ENCODE measurements at regions not wholly inside any gene's neighbourhood (a gene's known extent, or its start where the extent isn't known, plus 50 kb on each side); places are given as distances from the start of the nearest gene placed in this dataset.

DNA sequence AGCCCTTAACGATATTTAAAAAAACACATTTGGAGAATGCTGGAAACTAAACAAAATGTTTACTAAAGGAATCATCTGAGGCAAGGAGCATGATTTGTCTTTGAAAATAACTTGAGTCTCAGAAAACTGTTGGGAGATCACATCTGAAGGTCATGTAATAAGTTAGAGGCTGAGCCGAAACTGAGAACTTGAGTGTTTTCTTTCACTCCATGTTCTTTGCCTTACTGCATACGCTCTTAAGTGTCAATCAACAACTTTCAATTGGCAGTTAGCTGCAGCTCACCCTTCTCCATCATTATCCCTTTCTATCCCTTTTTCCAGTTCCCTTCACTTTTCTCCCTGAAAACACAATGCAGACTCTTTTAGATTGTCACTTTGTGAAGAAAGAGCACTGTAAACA is 216.2 kb downstream of the ADGRA3 start:
- no peak for ATAC-seq
- Histone ChIP-seq H3K4me2 (ENCODE audit: low read depth, low read length) (no peak overlapping the region), H3K9me3 (ENCODE audit: low read length) (peaks cover 13% of the 10 kb centered on the region), H4K20me1 (ENCODE audit: insufficient read depth, low read length) (no peaks in the 10 kb centered on the region), H2AFZ (ENCODE audit: low read length) (no peak overlapping the region), H3K79me2 (ENCODE audit: insufficient read depth, low read length) (no peaks in the 10 kb centered on the region), H3K4me1 (ENCODE audit: insufficient read depth, low read length) (no peaks in the 10 kb centered on the region), H3K9ac (ENCODE audit: insufficient read depth, low read depth, low read length) (no peak overlapping the region), H3K27me3 (ENCODE audit: control insufficient read depth in 1 of 2, insufficient read depth in 2 of 2, low read length in 2 of 2) (no peaks in the 10 kb centered on the region), H3K36me3 (replicated peaks in 1 of 2; ENCODE audit: control insufficient read depth in 1 of 2, insufficient read depth in 2 of 2, low read length in 2 of 2) (no peaks in the 10 kb centered on the region), H3K4me3 (replicated peaks in 1 of 3; ENCODE audit: insufficient read depth in 1 of 3, low read depth in 2 of 3, low read length in 3 of 3) (no peak overlapping the region), H3K27ac (ENCODE audit: extremely low read length, insufficient read depth, low read length) (no peak overlapping the region)
- TF ChIP-seq SOX13 (IDR thresholded peaks at IDR 0.05), result no peak
- TF ChIP-seq SOX13 (CRISPR knock-in tag; conservative IDR thresholded peaks at IDR 0.05 in 1 of 2, IDR thresholded peaks at IDR 0.05 in 1 of 2), result no peak
- no peak for TF ChIP-seq GATAD2A (CRISPR knock-in tag; IDR thresholded peaks at IDR 0.05)
- TF ChIP-seq REL (CRISPR knock-in tag; conservative IDR thresholded peaks at IDR 0.05), result no peak
- no peak for TF ChIP-seq MAFG (CRISPR knock-in tag; IDR thresholded peaks at IDR 0.05)
- no peak for TF ChIP-seq ARNT2 (CRISPR knock-in tag; IDR thresholded peaks at IDR 0.05; ENCODE audit: low read depth)
- no peak for TF ChIP-seq ZNF720 (CRISPR knock-in tag; IDR thresholded peaks at IDR 0.05)
- TF ChIP-seq RNF2 (conservative IDR thresholded peaks at IDR 0.05; ENCODE audit: low read depth), result no peak
- no peak for TF ChIP-seq KLF6 (CRISPR knock-in tag; IDR thresholded peaks at IDR 0.05)
- no peak for TF ChIP-seq ATF7-NPFF (CRISPR knock-in tag; IDR thresholded peaks at IDR 0.05; ENCODE audit: low read depth)
- in situ Hi-C loops (cut with HindIII; ENCODE audit: extremely low pct_ligation_motif_present, low pct_unique_long_range_greater_than_20kb) (no loop called here), intact Hi-C loops (cut with micrococcal nuclease; ENCODE audit: unreplicated experiment) (no loop called here)
- FAIRE-seq, result no peak
- no TSS peak for BruUV-seq (replicated peaks)
- CTCF ChIA-PET (ENCODE audit: low intra/inter-chr PET ratio, low total read pairs), result no interaction called here
- POLR2A ChIA-PET, result no interaction called here
- WGBS (ENCODE audit: low lambda C conversion rate), result 32% methylated on average over 3 of the region's 3 CpGs
- DNase-seq (ENCODE audit: low spot score), result no peak

DNA sequence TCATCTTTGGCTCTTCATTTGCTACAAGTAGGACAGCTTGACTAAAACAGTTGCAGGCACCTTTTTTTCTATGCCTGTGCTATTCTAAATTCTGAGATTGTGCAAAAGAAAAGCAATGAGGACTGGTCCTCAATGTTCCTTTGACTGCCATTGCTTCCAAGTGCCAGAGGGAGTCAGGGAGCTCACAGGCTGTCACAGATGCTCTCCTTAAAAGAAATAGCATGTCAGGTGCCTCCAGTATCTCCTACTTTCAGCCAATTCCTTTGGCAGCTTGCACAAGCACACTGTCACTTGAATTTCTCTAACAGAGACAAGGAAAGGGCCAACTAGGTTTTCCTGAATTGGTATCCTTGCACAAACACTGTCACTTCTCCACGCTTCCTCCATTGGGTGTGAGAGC is 228.2 kb downstream of the ADGRA3 start:
- peaks cover 19% of the 10 kb centered on the region for H3K9me3 ChIP-seq (ENCODE audit: low read length)
- H3K27ac ChIP-seq (ENCODE audit: extremely low read length, insufficient read depth, low read length), result no peak overlapping the region
- WGBS (ENCODE audit: low lambda C conversion rate), result 0% methylated on average over 1 of the region's 1 CpG
- DNase-seq (ENCODE audit: low spot score) (no peak), ATAC-seq (no peak), FAIRE-seq (no peak)
- no peak overlapping the region for H3K4me3 ChIP-seq (replicated peaks in 1 of 3; ENCODE audit: insufficient read depth in 1 of 3, low read depth in 2 of 3, low read length in 3 of 3)
- no peaks in the 10 kb centered on the region for H3K36me3 ChIP-seq (replicated peaks in 1 of 2; ENCODE audit: control insufficient read depth in 1 of 2, insufficient read depth in 2 of 2, low read length in 2 of 2)
- ChIA-PET POLR2A (no interaction called here), CTCF (ENCODE audit: low intra/inter-chr PET ratio, low total read pairs) (no interaction called here)
- no peaks in the 10 kb centered on the region for H3K4me1 ChIP-seq (ENCODE audit: insufficient read depth, low read length)
- intact Hi-C loops (cut with micrococcal nuclease; ENCODE audit: unreplicated experiment) (no loop called here), in situ Hi-C loops (cut with HindIII; ENCODE audit: extremely low pct_ligation_motif_present, low pct_unique_long_range_greater_than_20kb) (no loop called here)
- no peak overlapping the region for H3K9ac ChIP-seq (ENCODE audit: insufficient read depth, low read depth, low read length)
- H4K20me1 ChIP-seq (ENCODE audit: insufficient read depth, low read length), result no peaks in the 10 kb centered on the region
- H3K27me3 ChIP-seq (ENCODE audit: control insufficient read depth in 1 of 2, insufficient read depth in 2 of 2, low read length in 2 of 2), result no peaks in the 10 kb centered on the region
- H3K79me2 ChIP-seq (ENCODE audit: insufficient read depth, low read length), result no peaks in the 10 kb centered on the region
- H3K4me2 ChIP-seq (ENCODE audit: low read depth, low read length), result no peak overlapping the region
- no TSS peak for BruUV-seq (replicated peaks)
- no peak overlapping the region for H2AFZ ChIP-seq (ENCODE audit: low read length)
- TF ChIP-seq FOXP1 (IDR thresholded peaks at IDR 0.05), result no peak
- TF ChIP-seq FOXP1 (CRISPR knock-in tag; IDR thresholded peaks at IDR 0.05), result no peak
- TF ChIP-seq ZNF577 (CRISPR knock-in tag; IDR thresholded peaks at IDR 0.05; ENCODE audit: borderline replicate concordance, low read depth), result no peak
- no peak for TF ChIP-seq MTF1 (CRISPR knock-in tag; IDR thresholded peaks at IDR 0.05)
- TF ChIP-seq, protein P1, sequence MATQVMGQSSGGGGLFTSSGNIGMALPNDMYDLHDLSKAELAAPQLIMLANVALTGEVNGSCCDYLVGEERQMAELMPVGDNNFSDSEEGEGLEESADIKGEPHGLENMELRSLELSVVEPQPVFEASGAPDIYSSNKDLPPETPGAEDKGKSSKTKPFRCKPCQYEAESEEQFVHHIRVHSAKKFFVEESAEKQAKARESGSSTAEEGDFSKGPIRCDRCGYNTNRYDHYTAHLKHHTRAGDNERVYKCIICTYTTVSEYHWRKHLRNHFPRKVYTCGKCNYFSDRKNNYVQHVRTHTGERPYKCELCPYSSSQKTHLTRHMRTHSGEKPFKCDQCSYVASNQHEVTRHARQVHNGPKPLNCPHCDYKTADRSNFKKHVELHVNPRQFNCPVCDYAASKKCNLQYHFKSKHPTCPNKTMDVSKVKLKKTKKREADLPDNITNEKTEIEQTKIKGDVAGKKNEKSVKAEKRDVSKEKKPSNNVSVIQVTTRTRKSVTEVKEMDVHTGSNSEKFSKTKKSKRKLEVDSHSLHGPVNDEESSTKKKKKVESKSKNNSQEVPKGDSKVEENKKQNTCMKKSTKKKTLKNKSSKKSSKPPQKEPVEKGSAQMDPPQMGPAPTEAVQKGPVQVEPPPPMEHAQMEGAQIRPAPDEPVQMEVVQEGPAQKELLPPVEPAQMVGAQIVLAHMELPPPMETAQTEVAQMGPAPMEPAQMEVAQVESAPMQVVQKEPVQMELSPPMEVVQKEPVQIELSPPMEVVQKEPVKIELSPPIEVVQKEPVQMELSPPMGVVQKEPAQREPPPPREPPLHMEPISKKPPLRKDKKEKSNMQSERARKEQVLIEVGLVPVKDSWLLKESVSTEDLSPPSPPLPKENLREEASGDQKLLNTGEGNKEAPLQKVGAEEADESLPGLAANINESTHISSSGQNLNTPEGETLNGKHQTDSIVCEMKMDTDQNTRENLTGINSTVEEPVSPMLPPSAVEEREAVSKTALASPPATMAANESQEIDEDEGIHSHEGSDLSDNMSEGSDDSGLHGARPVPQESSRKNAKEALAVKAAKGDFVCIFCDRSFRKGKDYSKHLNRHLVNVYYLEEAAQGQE (IDR thresholded peaks at IDR 0.05; ENCODE audit: borderline replicate concordance in 1 of 2, low read depth in 1 of 2, low read length in 2 of 2), result no peak
- TF ChIP-seq ZNF10 (CRISPR knock-in tag; IDR thresholded peaks at IDR 0.05; ENCODE audit: borderline replicate concordance, low read depth), result no peak
- no peak for TF ChIP-seq RAD21 (CRISPR knock-in tag; IDR thresholded peaks at IDR 0.05)
- TF ChIP-seq NR3C1 (CRISPR knock-in tag; IDR thresholded peaks at IDR 0.05), result no peak
- TF ChIP-seq ZNF264 (CRISPR knock-in tag; IDR thresholded peaks at IDR 0.05), result no peak
- TF ChIP-seq MAFK (conservative IDR thresholded peaks at IDR 0.05 in 1 of 2, IDR thresholded peaks at IDR 0.05 in 1 of 2; ENCODE audit: low read length in 2 of 2), result no peak
- no peak for TF ChIP-seq HCFC1 (IDR thresholded peaks at IDR 0.05; ENCODE audit: low read depth, low read length)
